HepG2 (cell line): ENCODE measurements at regions not wholly inside any gene's neighbourhood (a gene's known extent, or its start where the extent isn't known, plus 50 kb on each side); places are given as distances from the start of the nearest gene placed in this dataset.

Experiments used
- ATAC-seq: fragments of 200-7000 bp; cut with Tn5 transposase; 3 replicates; pipeline ENCODE4 v1.9.1; 2020; ENCODE audit warnings: mild to moderate bottlenecking, moderate library complexity
- BruUV-seq: library from RNA; stranded (reverse); fragments of 400-500 nt; replicated peaks from 2 replicates; lab custom pipeline; 2021; lab: Mats Ljungman, UMichigan
- CTCF ChIA-PET: fragments of 300-600 bp; formaldehyde crosslinking; extraction: SDS; loops from one replicate; lab custom pipeline; 2021; ENCODE audit warnings: low total read pairs, inconsistent platforms, low intra/inter-chr PET ratio; lab: Yijun Ruan, JAX
- POLR2A ChIA-PET: fragments of 350-600 bp; sonication (Branson Sonifier 250); formaldehyde crosslinking; loops from one replicate; lab custom pipeline; 2020; ENCODE audit warnings: antibody characterized with exemption, inconsistent platforms; lab: Yijun Ruan, JAX
- DNase-seq: peaks from one replicate; pipeline ENCODE4 v3.0.0-alpha.2; 2015; ENCODE audit warnings: low spot score
- FAIRE-seq: peaks from 3 replicates; lab custom pipeline; 2011; peaks lifted over from hg19 to GRCh38; lab: Jason Lieb, UNC
- H2AFZ ChIP-seq: one replicate; pipeline ENCODE4 v1.6.1; 2011; ENCODE audit warnings: low read length, inconsistent platforms
- H3K27ac ChIP-seq: fragments of 300-600 bp; 3 replicates; pipeline ENCODE4 v1.8.0; 2011; ENCODE audit warnings: mixed run types, mild to moderate bottlenecking, mixed read lengths, low read length, inconsistent platforms; ENCODE audit not compliant: insufficient read depth; ENCODE audit errors: extremely low read length
- H3K27me3 ChIP-seq, 2 experiments: fragments of 200-600 bp in 1 of 2; 2 replicates in 1 of 2; 3 replicates in 1 of 2; pipeline versions ENCODE4 v1.6.0 to v1.8.0; 2011; ENCODE audit warnings: low read length in 2 of 2, mild to moderate bottlenecking in 2 of 2, moderate library complexity in 2 of 2, inconsistent platforms in 1 of 2; ENCODE audit not compliant: insufficient read depth in 2 of 2, control insufficient read depth in 1 of 2
- H3K36me3 ChIP-seq, 2 experiments: fragments of 200-600 bp in 1 of 2; replicated peaks in 1 of 2; 2 replicates in 1 of 2; 3 replicates in 1 of 2; pipeline versions ENCODE4 v1.5.1 to v1.8.0; 2011; ENCODE audit warnings: low read length in 2 of 2, inconsistent platforms in 1 of 2; ENCODE audit not compliant: insufficient read depth in 2 of 2, control insufficient read depth in 1 of 2
- H3K4me1 ChIP-seq: 2 replicates; pipeline ENCODE4 v1.5.1; 2012; ENCODE audit warnings: low read length, inconsistent platforms; ENCODE audit not compliant: insufficient read depth
- H3K4me2 ChIP-seq: 2 replicates; pipeline ENCODE4 v1.6.0; 2011; ENCODE audit warnings: low read depth, low read length, inconsistent platforms
- H3K4me3 ChIP-seq, 3 experiments: fragments of 200-600 bp in 1 of 3; sonication (generic), shearing (Covaris generic) in 1 of 3; replicated peaks in 1 of 3; 2 replicates each; pipeline ENCODE4 v1.5.1; 2011 to 2016; ENCODE audit warnings: low read length in 3 of 3, inconsistent platforms in 2 of 3, low read depth in 2 of 3, mild to moderate bottlenecking in 2 of 3, control low read depth in 1 of 3, mixed read lengths in 1 of 3; ENCODE audit not compliant: insufficient read depth in 1 of 3
- H3K79me2 ChIP-seq: one replicate; pipeline ENCODE4 v1.6.1; 2011; ENCODE audit warnings: low read length, inconsistent platforms; ENCODE audit not compliant: insufficient read depth
- H3K9ac ChIP-seq: 2 replicates; pipeline ENCODE4 v1.6.0; 2011; ENCODE audit warnings: mild to moderate bottlenecking, low read depth, low read length, inconsistent platforms; ENCODE audit not compliant: insufficient read depth
- H3K9me3 ChIP-seq: 2 replicates; pipeline ENCODE4 v1.5.1; 2012; ENCODE audit warnings: mild to moderate bottlenecking, low read length
- H4K20me1 ChIP-seq: 2 replicates; pipeline ENCODE4 v1.6.0; 2011; ENCODE audit warnings: inconsistent platforms, mild to moderate bottlenecking, low read length, moderate library complexity; ENCODE audit not compliant: insufficient read depth
- ARNT ChIP-seq: fragments of 450-650 bp; IDR thresholded peaks from 2 replicates; pipeline ENCODE4 v1.6.1; 2017
- FOXP4 ChIP-seq: sonication (generic); formaldehyde crosslinking; IDR thresholded peaks from 2 replicates; pipeline ENCODE4 v1.4.0; 2020; ENCODE audit warnings: missing genetic modification reagents
- GPN1 ChIP-seq: sonication (generic); formaldehyde crosslinking; IDR thresholded peaks from 2 replicates; pipeline ENCODE4 v1.5.1; 2020; ENCODE audit warnings: missing genetic modification reagents, borderline replicate concordance
- KLF12 ChIP-seq: sonication (generic); formaldehyde crosslinking; IDR thresholded peaks from 2 replicates; pipeline ENCODE4 v1.4.0; 2020; ENCODE audit warnings: missing genetic modification reagents, borderline replicate concordance
- RXRB ChIP-seq: IDR thresholded peaks from 2 replicates; pipeline ENCODE4 v1.6.1; 2016; ENCODE audit warnings: borderline replicate concordance, missing genetic modification reagents, missing compliant biosample characterization
- ZBTB21 ChIP-seq: sonication (generic); formaldehyde crosslinking; IDR thresholded peaks from 2 replicates; pipeline ENCODE4 v1.4.0; 2020; ENCODE audit warnings: missing genetic modification reagents
- ZBTB46 ChIP-seq: sonication (generic); formaldehyde crosslinking; IDR thresholded peaks from 2 replicates; pipeline ENCODE4 v1.4.0; 2020; ENCODE audit warnings: mild to moderate bottlenecking, missing genetic modification reagents, borderline replicate concordance
- ZNF101 ChIP-seq: sonication (generic); formaldehyde crosslinking; IDR thresholded peaks from 2 replicates; pipeline ENCODE4 v1.4.0; 2020; ENCODE audit warnings: mild to moderate bottlenecking, low read depth, missing genetic modification reagents, borderline replicate concordance
- ZNF510 ChIP-seq: sonication (generic); formaldehyde crosslinking; IDR thresholded peaks from 2 replicates; pipeline ENCODE4 v1.4.0; 2020; ENCODE audit warnings: low read depth, mild to moderate bottlenecking, missing genetic modification reagents
- ZNF564 ChIP-seq: sonication (generic); formaldehyde crosslinking; IDR thresholded peaks from 2 replicates; pipeline ENCODE4 v1.8.1; 2023; ENCODE audit warnings: mild to moderate bottlenecking, missing genetic modification reagents
- WGBS: methylation state at CpG from one replicate; pipeline ENCODE4 v1.1.6; 2017; ENCODE audit warnings: low lambda C conversion rate; 5-methylcytosine and 5-hydroxymethylcytosine counted together
- in situ Hi-C: cut with HindIII; loops from 2 replicates; pipeline ENCODE4 v1.10.0; 2017; ENCODE audit warnings: low pct_unique_long_range_greater_than_20kb; ENCODE audit not compliant: extremely low pct_ligation_motif_present
- intact Hi-C: fragments of 100-400 bp; cut with micrococcal nuclease; formaldehyde crosslinking; loops from one replicate; pipeline ENCODE4 v1.10.0; 2022; ENCODE audit not compliant: unreplicated experiment

- no peak overlapping the region for H3K4me3 ChIP-seq
- no peaks in the 10 kb centered on the region for H3K4me1 ChIP-seq
- ATAC-seq (no peak), DNase-seq (no peak), FAIRE-seq (no peak)
- H3K79me2 ChIP-seq: no peaks in the 10 kb centered on the region
- H2AFZ ChIP-seq: no peak overlapping the region
- intact Hi-C loops: no loop called here
- 4% methylated on average over 4 of the region's 4 CpGs for WGBS
- H3K9me3 ChIP-seq: no peaks in the 10 kb centered on the region
- no TSS peak for BruUV-seq
- no peak overlapping the region for H3K4me2 ChIP-seq
- H3K27me3 ChIP-seq: no peaks in the 10 kb centered on the region
- ChIA-PET CTCF (no interaction called here), POLR2A (no interaction called here)
- in situ Hi-C loops: no loop called here
- no peak overlapping the region for H3K9ac ChIP-seq
- H3K27ac ChIP-seq: no peak overlapping the region
- no peak for TF ChIP-seq ARNT
- no peak for TF ChIP-seq RXRB (CRISPR knock-in tag)
- H4K20me1 ChIP-seq: no peaks in the 10 kb centered on the region
- H3K36me3 ChIP-seq: no peaks in the 10 kb centered on the region
These were observed 274.1 kb upstream of the GK2 start for GRCh38 chr4:79682161-79682560.

- Histone ChIP-seq H3K4me2 (no peak overlapping the region), H3K9ac (no peak overlapping the region), H3K4me1 (no peaks in the 10 kb centered on the region), H3K4me3 (no peak overlapping the region), H3K27ac (no peak overlapping the region), H3K9me3 (no peaks in the 10 kb centered on the region), H3K36me3 (no peaks in the 10 kb centered on the region), H4K20me1 (no peaks in the 10 kb centered on the region), H3K27me3 (no peaks in the 10 kb centered on the region), H3K79me2 (no peaks in the 10 kb centered on the region), H2AFZ (no peak overlapping the region)
- in situ Hi-C loops (no loop called here), intact Hi-C loops (no loop called here)
- DNase-seq (no peak), FAIRE-seq (no peak), ATAC-seq (no peak)
- no peak for TF ChIP-seq ZNF564 (CRISPR knock-in tag)
- no peak for TF ChIP-seq GPN1 (CRISPR knock-in tag)
- no peak for TF ChIP-seq FOXP4 (CRISPR knock-in tag)
- TF ChIP-seq ZNF510 (CRISPR knock-in tag): no peak
- TF ChIP-seq KLF12 (CRISPR knock-in tag): no peak
- no peak for TF ChIP-seq ZBTB21
- no peak for TF ChIP-seq ZNF101 (CRISPR knock-in tag)
- TF ChIP-seq ZBTB46: no peak
- ChIA-PET POLR2A (no interaction called here), CTCF (no interaction called here)
- BruUV-seq: no TSS peak
- 0% methylated on average over 1 of the region's 1 CpG for WGBS
These were observed 271.8 kb upstream of the GK2 start for GRCh38 chr4:79679859-79680258.
